Stimulated activated CD4-positive, alpha-beta T cell treated with anti-CD3 and anti-CD28 coated beads, Interleukin-4, amount 100 ng/mL, for 48 hours (primary cell): ENCODE measurements at regions not wholly inside any gene's neighbourhood (a gene's known extent, or its start where the extent isn't known, plus 50 kb on each side); places are given as distances from the start of the nearest gene placed in this dataset.

Experiments
- DNase-seq, 2 donors: peaks; one replicate each; pipeline ENCODE4 v3.0.0-alpha.2; 2020; ENCODE audit warnings: low read depth in 2 of 2

DNA sequence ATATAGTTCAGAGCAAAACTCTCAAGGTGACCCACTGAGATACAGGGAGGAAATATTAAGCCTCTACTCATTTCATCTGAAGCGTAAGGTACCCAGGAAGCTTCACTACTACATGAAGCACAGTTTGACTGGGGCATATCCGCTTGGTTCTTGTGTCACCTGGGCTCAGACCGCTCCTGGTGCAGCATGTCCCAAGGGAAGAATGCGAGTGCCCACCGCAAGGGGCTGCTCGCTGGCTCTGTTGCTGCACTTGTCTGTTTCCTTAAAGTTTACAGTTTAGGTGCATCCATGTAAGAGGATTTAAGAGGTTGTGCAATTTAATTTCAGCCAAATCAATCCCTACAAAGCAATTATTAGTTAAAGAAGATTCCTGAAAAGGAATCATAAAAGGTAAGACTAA lies 507.8 kb downstream of the FBXO15 start:
- no peak for DNase-seq

DNA sequence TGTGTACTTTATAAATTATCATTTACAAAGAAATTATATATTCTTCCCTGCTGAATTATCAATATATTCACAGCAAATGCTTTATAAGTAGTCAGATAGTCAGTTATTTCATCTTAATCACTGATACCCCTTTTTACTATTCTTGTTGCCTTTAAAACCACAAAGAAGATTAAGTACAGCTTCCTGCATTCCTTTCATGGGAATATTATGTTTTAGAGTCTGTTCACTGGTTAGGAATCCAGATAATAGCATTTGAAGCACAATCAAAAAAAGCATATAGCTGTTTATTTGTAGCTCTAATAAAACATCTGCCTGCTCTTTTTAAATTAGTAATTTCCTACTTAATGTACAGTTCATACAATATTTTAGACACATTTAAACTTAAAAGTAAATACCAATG lies 508.9 kb downstream of the FBXO15 start:
- no peak for DNase-seq

GRCh38 chr18:73636355-73636754 lies 511.3 kb downstream of the FBXO15 start:
- no peak for DNase-seq

- DNase-seq: no peak
These were observed 520.8 kb downstream of the FBXO15 start for GRCh38 chr18:73626859-73627258.

GRCh38 chr18:73626221-73626620 lies 521.4 kb downstream of the FBXO15 start:
- no peak for DNase-seq

DNA sequence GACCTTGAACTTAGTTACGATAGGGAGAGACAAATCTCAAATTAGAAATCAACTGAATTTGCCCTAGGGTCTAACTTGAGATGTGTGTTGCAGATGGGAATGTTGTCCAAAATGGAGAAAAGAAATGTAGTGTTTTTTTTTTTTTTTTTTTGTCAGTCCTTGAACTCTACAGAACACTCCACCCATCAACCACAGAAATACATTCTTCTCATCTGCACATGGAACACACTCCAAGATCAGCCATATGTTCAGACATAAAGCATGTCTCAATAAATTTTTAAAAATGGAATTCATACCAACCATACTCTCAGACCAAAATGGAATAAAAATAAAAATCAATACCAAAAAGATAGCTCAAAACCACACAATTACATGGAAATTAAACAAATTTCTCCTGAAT lies 526.5 kb downstream of the FBXO15 start:
- no peak for DNase-seq

DNA sequence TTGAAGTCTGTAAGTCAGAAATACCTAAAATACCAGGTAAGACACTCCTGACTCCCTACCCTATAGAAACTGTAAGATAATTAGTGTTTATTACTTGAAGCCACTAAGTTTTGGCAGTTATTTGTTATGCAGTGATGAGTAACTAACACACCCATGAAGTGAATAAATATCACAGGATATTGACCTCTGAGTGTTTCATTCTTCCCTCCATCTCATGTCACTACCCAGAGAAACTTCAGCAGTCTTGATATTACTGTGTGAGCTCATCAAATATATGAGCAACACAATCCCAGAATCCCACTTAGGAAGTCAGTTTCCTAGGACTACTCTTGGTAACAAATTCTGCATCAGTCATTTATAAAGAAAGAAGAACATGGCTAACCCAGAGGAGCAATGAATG lies 529.7 kb downstream of the FBXO15 start:
- no peak for DNase-seq

DNA sequence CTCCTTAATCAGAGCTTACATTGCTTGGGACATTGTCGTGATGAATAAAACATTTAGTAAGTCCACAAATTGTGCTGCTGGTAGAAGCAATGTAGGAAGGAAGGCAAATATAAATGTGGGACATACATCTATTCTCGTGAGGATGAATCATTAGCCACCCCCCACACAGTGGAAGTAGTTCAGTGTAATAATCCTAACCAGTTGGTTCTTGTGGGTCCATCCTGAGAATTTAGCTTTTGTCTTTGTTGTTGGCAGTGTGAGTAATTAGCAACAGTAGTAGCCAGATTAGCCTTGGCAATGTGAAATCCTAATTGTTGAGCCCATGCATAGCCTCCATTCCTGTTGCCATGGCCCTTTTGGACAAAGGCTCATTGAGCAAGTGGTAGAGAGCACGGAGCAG lies 532.1 kb downstream of the FBXO15 start:
- no peak for DNase-seq

- DNase-seq: no peak
These were observed 532.8 kb downstream of the FBXO15 start for GRCh38 chr18:73614812-73615211.

GRCh38 chr18:73613706-73614340 lies 533.8 kb downstream of the FBXO15 start:
- DNase-seq: no peak

- no peak for DNase-seq
These were observed 549.6 kb downstream of the FBXO15 start for GRCh38 chr18:73597832-73598615.

GRCh38 chr18:73594749-73595148 lies 552.9 kb downstream of the FBXO15 start:
- DNase-seq: no peak

DNA sequence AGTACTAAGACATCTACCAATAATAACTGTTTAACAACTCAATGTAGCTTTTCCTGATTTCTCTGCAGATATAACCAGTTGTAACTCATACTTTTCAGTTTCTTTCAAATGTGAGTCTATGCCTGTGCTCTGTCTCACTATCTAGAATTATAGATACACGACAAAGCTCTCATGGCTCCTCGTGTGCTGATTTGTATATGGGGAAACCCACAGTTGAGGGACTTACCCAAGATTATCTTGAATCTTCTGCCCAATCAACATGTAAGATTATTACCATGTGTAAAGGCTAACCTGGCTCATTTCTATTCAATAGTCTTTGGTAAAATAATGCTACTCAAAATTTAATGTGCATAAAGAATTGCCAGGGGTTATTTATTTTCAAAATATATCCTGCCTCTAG lies 554.4 kb downstream of the FBXO15 start:
- DNase-seq: no peak

- DNase-seq: no peak
These were observed 556.7 kb downstream of the FBXO15 start for GRCh38 chr18:73590950-73591349.

GRCh38 chr18:73579698-73580097 lies 567.9 kb downstream of the FBXO15 start:
- DNase-seq: no peak

DNA sequence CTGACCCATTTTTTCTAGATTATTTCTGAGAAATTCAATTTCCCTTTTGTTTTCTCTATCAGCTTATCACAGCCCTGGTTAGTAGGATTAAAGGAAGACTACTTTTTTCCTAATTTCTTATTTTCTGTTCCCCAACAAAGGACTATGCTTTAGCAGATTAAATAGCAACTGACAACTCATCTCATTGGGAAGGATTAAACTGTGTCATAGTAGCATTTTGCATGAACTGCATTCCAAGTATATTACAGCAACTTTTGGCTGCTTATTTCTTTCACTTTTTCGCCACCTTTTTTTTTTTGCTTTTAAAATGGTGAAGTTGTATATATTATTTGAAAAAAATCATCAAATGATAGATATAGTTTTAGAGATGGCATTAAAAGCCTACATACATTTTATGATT lies 570.3 kb downstream of the FBXO15 start:
- DNase-seq: no peak

GRCh38 chr18:73563901-73564472 lies 583.6 kb downstream of the FBXO15 start:
- no peak for DNase-seq

- no peak for DNase-seq
These were observed 584.3 kb downstream of the FBXO15 start for GRCh38 chr18:73563345-73563744.

DNA sequence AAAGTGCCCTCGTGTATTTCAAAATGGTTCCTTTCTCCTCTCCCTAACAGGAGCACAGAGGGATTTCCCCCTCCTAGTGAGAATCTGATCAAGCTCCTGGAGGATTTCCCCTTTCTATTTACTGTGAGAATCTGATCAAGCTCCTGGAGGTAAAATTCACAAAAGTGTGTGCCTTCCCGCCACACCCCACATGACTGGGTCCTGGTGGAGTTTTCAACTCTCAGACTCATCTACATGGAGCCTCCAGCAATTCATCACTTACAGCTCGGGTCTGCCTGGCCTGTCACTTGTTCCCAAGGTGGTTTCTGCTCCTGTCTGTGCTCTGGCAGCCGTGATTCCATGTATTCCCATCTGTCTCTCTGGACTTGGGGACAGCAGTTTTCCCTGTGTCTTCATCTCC lies 590.7 kb downstream of the FBXO15 start:
- DNase-seq: no peak

- no peak for DNase-seq
These were observed 595.5 kb downstream of the FBXO15 start for GRCh38 chr18:73552171-73552570.

DNA sequence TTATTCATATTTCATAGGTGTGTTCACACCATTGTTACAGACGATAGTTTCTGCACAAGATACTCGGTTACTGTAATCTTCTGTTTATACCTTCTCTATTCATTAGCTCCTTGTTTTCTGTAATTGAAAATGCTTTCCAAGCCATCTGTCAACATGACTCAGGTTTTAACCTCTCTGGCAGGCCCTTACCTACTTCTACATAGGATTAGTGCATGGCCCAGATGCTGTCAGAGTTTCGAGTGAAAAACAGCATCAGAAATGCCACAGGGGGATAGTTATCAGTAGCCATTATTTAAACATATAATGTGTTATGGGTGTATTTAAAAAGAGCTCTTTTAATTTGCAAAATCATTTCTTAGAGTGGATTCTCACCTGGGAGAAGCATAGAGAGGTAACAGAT lies 596.4 kb downstream of the FBXO15 start:
- no peak for DNase-seq

DNA sequence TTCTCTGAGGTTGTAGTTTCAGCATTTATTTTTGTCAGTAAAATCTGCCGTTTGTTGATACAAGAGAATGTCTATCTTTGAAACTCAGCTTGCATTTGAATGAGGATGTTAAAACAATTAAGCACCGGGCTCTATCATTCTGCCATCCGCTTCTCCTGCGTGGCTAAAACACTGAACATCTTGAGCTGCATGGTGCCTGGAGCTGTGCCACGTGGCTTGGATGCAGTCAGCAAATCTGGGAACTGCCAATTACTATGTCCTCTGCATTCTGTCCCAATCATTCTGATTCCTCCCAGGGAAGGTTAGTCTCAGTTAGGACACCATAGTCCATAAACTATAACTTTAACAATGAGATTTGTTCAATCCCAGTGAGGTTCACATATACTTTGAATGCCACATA lies 598.4 kb downstream of the FBXO15 start:
- no peak for DNase-seq

- no peak for DNase-seq
These were observed 602.2 kb downstream of the FBXO15 start for GRCh38 chr18:73545472-73545871.
